HEK293 (cell line): ENCODE measurements at regions not wholly inside any gene's neighbourhood (a gene's known extent, or its start where the extent isn't known, plus 50 kb on each side); places are given as distances from the start of the nearest gene placed in this dataset.

Experiments used
- CTCF ChIA-PET: fragments of 350-600 bp; formaldehyde crosslinking; extraction: SDS; loops from one replicate; lab custom pipeline; 2021; ENCODE audit warnings: antibody characterized with exemption; lab: Yijun Ruan, JAX
- POLR2A ChIA-PET: fragments of 300-600 bp; formaldehyde crosslinking; extraction: SDS; loops from one replicate; lab custom pipeline; 2020; ENCODE audit warnings: antibody characterized with exemption, inconsistent platforms; lab: Yijun Ruan, JAX
- H3K27ac ChIP-seq: fragments of 200-500 bp; sonication (Bioruptor generic); 2 replicates; pipeline ENCODE4 v1.5.1; 2014; ENCODE audit warnings: low read depth, low read length, control low read depth, inconsistent platforms; ENCODE audit errors: extremely low read depth
- H3K36me3 ChIP-seq, 2 experiments: fragments of 200-500 bp in 1 of 2; sonication (Bioruptor generic) in 1 of 2; 1 replicate in 1 of 2; 2 replicates in 1 of 2; pipeline ENCODE4 v1.5.1; 2014 to 2017; ENCODE audit warnings: inconsistent platforms in 2 of 2, low read length in 2 of 2; ENCODE audit not compliant: control insufficient read depth in 2 of 2, insufficient read depth in 1 of 2
- H3K4me1 ChIP-seq: fragments of 200-500 bp; sonication (Bioruptor generic); 2 replicates; pipeline ENCODE4 v1.5.1; 2014; ENCODE audit warnings: mild to moderate bottlenecking, low read length, inconsistent platforms; ENCODE audit not compliant: control insufficient read depth, insufficient read depth
- H3K4me3 ChIP-seq: 2 replicates; pipeline ENCODE4 v1.5.1; 2011; ENCODE audit warnings: low read depth, mild to moderate bottlenecking, control low read depth, low read length, moderate library complexity
- H3K9me3 ChIP-seq: fragments of 200-500 bp; sonication (Bioruptor generic); 2 replicates; pipeline ENCODE4 v1.5.1; 2014; ENCODE audit warnings: low read depth, low read length, inconsistent platforms; ENCODE audit not compliant: control insufficient read depth, insufficient read depth
- GLIS2 ChIP-seq: fragments of 450-650 bp; formaldehyde crosslinking; IDR thresholded peaks from 2 replicates; pipeline ENCODE4 v1.5.1; 2016; ENCODE audit warnings: missing biosample characterization, missing genetic modification characterization
- OSR2 ChIP-seq: fragments of 450-650 bp; formaldehyde crosslinking; IDR thresholded peaks from 2 replicates; pipeline ENCODE4 v1.5.1; 2016; ENCODE audit warnings: missing biosample characterization, missing genetic modification characterization
- TCF7L2 ChIP-seq: IDR thresholded peaks from 2 replicates; pipeline ENCODE4 v1.6.1; 2011; ENCODE audit warnings: low read depth, mild to moderate bottlenecking, inconsistent platforms, low read length, moderate library complexity, borderline replicate concordance
- ZNF239 ChIP-seq: fragments of 450-650 bp; formaldehyde crosslinking; IDR thresholded peaks from 2 replicates; pipeline ENCODE4 v1.5.1; 2016; ENCODE audit warnings: missing biosample characterization, missing genetic modification characterization
- ZNF274 ChIP-seq, 2 experiments: fragments of 200-500 bp in 1 of 2; fragments of 450-650 bp in 1 of 2; sonication (Bioruptor generic) in 1 of 2; formaldehyde crosslinking in 1 of 2; IDR thresholded peaks; 2 replicates each; pipeline versions ENCODE4 v1.5.1 to v1.6.1; 2014 to 2016; ENCODE audit warnings: borderline replicate concordance in 1 of 2, inconsistent platforms in 1 of 2, low read length in 1 of 2, missing biosample characterization in 1 of 2, missing genetic modification characterization in 1 of 2
- ZNF776 ChIP-seq: fragments of 450-650 bp; formaldehyde crosslinking; IDR thresholded peaks from 2 replicates; pipeline ENCODE4 v1.5.0; 2017; ENCODE audit warnings: missing biosample characterization, missing genetic modification characterization, borderline replicate concordance
- ZNF792 ChIP-seq: fragments of 450-650 bp; formaldehyde crosslinking; IDR thresholded peaks from 2 replicates; pipeline ENCODE4 v1.5.1; 2016; ENCODE audit warnings: missing biosample characterization, missing genetic modification characterization

DNA sequence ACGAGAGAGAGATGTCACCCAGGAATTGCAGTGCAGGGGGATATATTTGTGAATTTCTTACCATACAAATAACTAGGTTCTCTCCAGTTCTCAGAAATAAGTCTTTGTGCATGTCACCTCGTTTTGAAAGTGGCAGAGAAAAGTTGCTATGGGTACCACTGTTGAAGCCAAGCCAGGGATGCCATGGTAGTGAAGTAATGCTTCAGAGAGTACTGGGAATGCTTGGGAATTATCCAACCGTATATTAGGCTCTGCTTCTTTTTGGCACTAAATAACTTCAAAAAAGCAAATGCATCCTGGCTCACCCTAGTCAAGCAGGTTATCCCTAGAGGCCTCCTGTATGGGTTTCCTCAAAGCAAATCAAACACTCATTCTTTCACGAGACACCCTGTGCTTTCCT lies 50.7 kb upstream of the DDX18 start:
- ChIA-PET POLR2A (no interaction called here), CTCF (interaction anchor here (0.7 to 1.4 kb wide), 2 partner anchors 8 to 12 kb away, joined by 3 read pairs; no protein-coding TSS in a partner anchor)
- H3K27ac ChIP-seq = no peak overlapping the region
- TF ChIP-seq ZNF776 (no peak), OSR2 (no peak), ZNF792 (tag by site-specific recombination) (no peak), GLIS2 (tag by site-specific recombination) (no peak), ZNF239 (tag by site-specific recombination) (no peak), ZNF274 (IDR thresholded peaks at IDR 0.05; ENCODE audit: low read length) (no peak), ZNF274 (tag by site-specific recombination; IDR thresholded peaks at IDR 0.05; ENCODE audit: borderline replicate concordance) (no peak), TCF7L2 (no peak)
- no peak overlapping the region for H3K4me3 ChIP-seq
- no peaks in the 10 kb centered on the region for H3K36me3 ChIP-seq
- H3K9me3 ChIP-seq = no peaks in the 10 kb centered on the region
- no peaks in the 10 kb centered on the region for H3K4me1 ChIP-seq
